GM18858 (cell line): ENCODE measurements at regions not wholly inside any gene's neighbourhood (a gene's known extent, or its start where the extent isn't known, plus 50 kb on each side); places are given as distances from the start of the nearest gene placed in this dataset.
"Not testable (repeated sequence)": the region's sequence is repeated elsewhere in the genome, so short reads cannot be mapped to it uniquely, and the experiment has no call there.

ENCODE experiments used
- ATAC-seq: cut with Tn5 transposase; IDR thresholded peaks from one replicate; pipeline ENCODE4 v1.9.1; 2021; ENCODE audit not compliant: unreplicated experiment

DNA sequence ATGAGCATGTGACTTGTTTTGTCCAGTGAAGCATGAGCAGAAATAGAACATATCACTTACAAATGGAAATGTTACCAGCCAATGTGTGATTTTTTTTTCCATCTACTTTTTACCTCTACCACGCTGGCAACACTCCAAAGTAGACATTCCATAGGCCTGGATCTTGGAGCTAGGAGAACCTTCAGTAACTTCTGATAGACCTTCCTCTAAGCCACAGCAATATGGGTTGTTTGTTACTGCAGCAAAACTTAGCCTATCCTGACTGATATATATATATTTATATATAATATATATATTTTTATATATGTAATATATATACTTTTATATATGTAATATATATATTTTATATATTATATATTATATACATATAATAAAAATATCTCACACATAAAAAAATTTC is 284.4 kb upstream of the XYLT1 start:
- no peak for ATAC-seq

DNA sequence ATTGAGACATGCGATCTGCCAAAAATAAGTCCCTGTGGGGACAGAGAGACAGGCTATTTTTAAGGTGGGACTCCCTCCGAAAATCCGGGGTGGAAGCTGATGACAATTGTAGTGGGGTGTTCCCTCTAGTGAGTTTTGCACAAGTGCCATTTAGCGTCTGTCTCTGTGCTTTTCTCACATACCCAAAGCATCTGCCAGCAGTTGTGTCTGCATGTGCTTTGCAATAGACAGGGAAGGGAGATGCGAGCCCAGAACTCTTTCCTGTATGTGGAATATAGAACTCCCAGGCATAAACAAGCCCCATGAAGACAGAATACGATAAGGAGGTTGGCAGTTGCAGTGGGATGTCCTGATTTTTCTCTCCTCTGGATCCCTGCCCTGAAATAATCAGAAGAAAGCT is 282.7 kb upstream of the XYLT1 start:
- ATAC-seq: no peak

DNA sequence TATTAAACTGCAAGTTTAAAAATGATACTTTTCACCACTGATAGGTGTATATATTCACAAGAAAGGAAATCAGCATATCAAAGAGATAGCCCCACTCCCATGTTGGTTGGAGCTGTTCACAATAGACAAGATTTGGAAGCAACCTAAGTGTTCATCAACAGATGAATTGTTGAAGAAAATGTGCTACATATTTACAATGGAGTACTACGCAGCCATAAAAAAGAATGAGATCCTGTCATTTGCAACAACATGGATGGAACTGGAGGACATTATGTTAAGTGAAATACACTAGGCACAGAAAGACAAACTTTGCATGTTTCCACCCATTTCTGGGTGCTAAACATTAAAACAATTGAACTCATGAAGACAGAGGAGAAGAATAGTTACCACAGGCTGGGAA is 278.9 kb upstream of the XYLT1 start:
- no peak for ATAC-seq

DNA sequence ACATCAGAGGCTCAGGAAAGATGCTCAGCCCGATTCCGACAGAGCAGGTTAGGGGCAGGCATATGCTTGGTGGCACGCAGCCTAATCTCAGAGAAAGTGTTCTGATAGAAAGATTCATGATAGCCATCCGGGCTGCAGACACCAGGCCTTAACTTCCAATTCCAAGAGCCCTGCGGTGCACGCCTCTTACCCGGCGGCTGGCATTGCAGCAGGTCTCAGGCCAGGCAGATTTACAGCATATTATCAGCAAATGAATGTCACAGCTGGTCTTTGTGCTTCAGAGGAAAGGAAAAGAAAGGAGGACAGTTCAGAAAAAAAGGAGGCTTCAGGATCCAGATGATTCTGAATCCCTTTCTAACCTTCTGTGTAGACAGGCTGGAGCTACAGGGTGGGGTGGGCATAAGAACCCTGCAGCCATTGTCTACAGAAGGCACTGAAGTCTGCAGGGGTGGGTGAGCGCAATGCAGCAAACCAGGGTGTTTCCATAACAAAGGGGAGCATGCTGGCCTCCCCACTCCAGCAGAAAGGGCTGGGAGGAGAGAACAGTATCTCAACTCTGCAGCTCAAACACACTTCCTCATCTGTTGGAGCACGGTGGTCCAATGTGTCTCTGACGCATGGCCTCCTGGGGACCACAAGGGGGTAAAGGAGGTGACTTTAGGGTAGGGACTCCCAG is 277.4 kb upstream of the XYLT1 start:
- ATAC-seq: no peak

DNA sequence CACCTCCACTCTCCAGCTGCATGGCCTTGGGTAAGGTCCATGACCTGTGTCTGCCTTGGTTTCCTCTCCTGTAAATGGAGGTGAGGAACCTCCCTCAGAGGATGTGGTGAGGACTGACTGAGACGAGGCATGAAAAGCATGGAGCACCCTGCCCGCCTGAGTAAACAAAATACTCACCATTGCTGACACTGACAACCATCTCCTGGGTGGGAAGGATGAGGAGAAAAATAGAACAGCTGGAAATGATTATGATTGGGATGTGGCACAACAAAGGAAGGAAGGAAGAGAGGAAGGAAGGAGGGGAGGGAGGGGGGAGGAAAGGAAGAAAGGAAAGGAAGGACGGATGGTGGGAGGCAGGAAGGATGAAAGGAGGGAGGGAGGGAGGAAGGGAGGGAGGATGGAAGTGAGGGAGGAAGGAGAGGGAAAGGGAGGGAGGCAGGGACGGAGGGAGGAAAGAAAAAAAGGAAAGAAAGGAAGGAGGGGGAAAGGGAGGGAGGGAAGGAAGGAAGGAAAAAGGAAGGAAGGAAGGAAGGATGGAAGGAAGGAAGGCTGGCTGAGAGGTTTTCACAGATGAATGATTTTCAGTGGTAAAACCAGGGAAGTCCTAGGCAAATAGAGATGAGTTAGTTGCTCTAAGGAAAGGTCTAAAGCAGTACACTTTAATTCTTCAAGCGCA is 276.5 kb upstream of the XYLT1 start:
- ATAC-seq: no peak

DNA sequence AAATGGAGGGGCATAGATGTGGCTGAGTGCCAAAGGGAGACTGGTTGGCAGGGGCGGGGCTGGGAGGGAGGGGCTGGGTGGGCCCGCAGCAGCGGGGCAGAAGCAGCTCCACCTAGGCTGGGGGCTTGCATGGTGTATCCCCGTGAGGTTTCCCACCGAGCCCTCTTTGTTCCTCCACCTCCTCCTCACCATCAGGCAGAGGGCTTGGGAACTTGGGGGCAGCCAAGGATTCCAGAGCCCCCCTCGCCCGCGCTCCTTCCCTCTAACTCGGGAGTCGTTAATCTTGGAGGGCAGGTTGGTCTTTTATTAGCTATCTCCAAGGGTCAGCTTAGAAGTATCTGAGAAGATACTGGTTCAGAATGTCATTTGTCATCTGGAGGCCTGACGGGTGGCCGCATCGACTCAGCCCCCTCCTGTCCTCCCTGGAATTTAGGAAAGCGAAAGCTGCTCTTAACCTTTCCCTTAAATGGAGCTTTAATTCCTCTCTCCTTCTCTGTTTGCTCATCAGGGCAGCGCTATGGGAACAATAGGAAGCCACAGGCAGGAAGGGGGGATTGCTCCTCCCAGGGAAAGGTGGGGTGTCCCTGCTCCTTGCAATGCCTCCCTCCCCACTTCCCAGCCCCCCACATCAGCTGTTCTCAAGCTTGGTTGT is 274.3 kb upstream of the XYLT1 start:
- no peak for ATAC-seq

DNA sequence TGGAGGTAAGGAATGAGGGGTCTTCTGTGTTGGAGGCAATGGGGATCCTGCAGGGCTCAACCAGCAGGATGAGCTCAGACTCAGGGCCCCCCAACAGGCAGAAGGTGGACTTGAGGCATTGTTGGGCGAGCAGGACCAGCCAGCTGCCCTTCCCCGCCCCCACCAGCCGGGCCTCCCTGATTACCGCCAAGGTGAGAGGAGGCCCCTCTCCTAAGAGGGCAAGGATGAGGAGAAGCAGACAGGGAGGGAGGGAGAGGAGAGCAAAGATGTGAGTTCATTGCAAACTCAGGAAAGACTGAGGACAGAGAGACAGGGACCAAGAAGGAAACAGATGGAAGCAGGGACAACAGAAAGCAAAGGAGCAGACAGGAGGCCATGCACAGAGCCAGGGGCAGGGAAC is 272.8 kb upstream of the XYLT1 start:
- ATAC-seq: no peak

- ATAC-seq: no peak
Measured at GRCh38 chr16:17743158-17743557, 272.4 kb upstream of the XYLT1 start.

GRCh38 chr16:17735099-17735498 is 264.3 kb upstream of the XYLT1 start:
- not testable (repeated sequence) for ATAC-seq

DNA sequence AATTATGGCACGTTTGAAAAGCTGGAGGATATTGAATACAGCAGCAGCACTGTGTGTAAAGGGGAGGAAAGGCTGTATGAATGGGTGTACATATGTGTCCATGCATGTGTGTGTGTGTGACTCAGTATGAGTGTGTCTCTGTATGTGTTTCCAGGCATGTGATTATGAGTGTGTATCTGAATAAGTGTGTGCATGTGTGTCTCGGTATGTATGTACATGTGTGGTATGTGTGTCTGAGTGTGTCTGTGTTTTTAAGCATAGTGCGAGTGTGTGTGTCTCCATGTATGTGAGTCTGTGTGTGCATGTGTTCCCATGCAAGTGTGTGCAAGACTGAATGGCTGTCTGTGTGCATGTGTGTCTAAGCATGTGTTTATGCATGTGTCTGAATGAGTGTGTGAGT is 259.1 kb upstream of the XYLT1 start:
- no peak for ATAC-seq

GRCh38 chr16:17728196-17728595 is 257.4 kb upstream of the XYLT1 start:
- ATAC-seq: no peak

DNA sequence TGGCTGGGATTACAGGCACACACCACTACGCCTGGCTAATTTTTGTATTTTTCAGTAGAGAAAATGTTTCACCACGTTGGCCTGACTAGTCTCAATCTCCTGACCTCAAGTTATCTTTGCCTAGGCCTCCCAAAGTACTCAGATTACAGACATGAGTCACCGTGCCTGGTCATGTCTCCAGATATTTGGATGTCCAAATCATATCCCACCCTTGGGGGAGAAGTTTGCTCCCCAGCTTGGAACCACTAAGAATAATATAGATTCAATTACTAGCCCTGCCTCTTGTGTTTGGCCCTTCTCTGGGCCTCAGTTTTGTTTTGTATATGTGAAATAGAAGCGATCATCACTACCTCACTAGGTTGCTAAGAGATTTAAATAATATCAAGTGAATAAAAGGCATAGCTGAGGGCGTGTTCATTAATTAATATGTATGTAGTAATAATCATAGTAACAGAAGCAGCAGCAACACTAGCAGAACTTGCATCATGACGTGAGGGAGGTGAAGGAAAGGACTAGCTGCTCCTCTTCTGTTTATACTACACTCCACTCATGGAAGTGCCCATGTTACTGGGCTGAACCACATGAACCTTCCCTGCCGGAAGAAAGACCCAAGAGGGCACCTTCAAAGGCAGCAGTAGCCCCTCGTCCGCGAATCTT is 253.6 kb upstream of the XYLT1 start:
- no peak for ATAC-seq

DNA sequence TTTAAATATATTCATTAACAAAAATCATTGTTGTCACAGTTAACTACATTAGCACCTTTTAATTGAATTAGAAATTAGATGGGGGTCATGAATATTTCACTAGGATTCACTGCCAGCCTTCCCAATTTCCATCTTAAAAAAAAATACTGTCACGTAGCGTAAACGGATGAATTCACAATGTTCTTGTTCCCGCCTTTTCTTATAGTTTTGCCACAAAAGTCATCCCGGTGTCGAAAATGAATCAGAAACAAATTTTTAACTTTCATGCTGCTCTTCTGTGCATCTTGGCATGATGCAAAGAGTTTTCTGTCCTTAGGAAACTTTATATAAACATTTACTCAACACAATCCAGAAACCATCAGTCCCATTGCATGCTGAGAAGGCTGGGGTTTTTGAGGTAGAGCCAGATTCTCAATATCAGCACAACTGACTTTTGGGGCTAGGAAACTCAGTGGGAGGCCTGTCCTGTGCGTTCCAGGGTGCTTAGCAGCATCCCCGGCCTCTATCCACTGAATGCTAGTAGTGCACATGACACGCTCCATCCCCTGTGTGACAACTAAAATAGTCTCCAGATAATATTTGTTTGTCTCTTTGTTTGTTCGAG is 252.9 kb upstream of the XYLT1 start:
- ATAC-seq: no peak

- no peak for ATAC-seq
Measured at GRCh38 chr16:17718495-17718894, 247.7 kb upstream of the XYLT1 start.

GRCh38 chr16:17705847-17706246 is 235.1 kb upstream of the XYLT1 start:
- no peak for ATAC-seq

DNA sequence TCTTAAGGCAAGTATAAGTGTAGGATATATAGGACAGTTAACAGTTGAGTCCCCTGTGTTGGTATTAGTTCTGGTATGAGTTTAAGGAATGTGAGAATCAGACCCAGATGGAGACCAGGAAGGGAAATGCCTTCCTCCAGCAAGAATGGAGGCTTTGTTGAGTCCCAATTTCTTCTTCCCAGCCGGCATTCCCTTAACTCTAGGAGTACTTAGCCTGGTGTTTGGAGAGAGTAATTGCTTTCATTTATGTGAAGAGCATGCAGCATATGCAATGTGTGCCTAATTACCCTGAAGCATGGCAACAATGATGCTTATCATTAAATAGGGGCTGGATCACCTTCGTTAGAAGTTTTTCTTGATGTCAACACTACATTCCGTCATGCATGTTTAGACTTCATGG is 225.9 kb upstream of the XYLT1 start:
- no peak for ATAC-seq

DNA sequence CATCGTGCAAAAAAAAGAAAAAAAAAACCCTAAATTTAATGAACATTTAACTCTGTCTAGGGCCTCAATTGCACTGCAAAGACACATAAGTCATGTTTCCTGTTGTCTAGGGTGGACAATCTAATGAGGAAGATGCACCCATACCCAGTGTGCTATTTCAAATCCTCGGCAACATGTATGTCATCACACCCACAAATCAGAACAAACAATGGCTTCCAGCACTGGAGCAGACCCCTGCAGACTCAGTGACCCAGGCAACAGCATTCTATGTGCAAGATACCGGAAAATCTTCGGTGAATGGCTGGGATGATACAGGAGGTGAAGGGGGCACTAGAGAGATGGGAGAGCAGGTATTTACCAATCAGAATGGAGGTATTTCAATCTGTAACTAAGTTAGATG is 221.7 kb upstream of the XYLT1 start:
- no peak for ATAC-seq

DNA sequence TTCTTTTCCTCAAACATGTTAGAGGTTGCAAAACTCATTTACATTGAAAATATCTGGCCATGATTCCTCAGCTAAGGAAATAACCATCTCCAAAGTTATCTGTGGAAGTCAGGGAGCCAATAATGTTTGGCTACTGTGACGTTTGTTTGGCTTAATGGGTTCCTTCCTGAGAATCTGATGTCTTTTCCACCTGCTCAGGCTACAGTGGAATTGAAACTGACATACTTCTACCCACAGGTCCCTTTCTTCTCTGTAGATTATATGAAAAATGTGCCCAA is 221.1 kb upstream of the XYLT1 start:
- ATAC-seq: no peak

- no peak for ATAC-seq
Measured at GRCh38 chr16:17691106-17691898, 220.5 kb upstream of the XYLT1 start.

- ATAC-seq: no peak
Measured at GRCh38 chr16:17685447-17685846, 214.7 kb upstream of the XYLT1 start.

DNA sequence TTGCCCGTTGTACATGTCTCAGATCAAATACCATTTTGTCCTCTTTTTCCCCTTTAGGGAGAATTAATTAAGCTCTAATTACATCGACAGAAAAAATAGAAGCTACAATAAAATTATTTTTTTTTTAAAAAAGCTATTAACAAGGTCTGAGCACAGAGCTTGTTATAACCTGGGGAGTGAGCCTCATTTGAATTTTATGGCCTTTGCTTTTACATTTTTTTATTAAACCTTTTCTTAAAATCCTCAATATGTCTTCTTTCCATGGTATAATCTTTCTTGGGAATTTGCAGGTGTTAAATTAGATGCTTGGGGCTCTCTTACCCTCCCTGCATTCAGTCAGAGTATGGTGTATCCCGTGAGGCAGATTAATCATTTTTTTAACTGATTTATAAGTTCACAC is 212.5 kb upstream of the XYLT1 start:
- ATAC-seq: no peak
